Smooth muscle cell (in vitro differentiated cells): ENCODE measurements at regions not wholly inside any gene's neighbourhood (a gene's known extent, or its start where the extent isn't known, plus 50 kb on each side); places are given as distances from the start of the nearest gene placed in this dataset.

ENCODE experiments used
- DNase-seq: peaks from one replicate; lab custom pipeline; 2025; ENCODE audit not compliant: unreplicated experiment; lab: John Stamatoyannopoulos, UW
- H2AFZ ChIP-seq: fragments of 200-600 bp; sonication (generic); 2 replicates; pipeline ENCODE4 v1.6.0; 2016; ENCODE audit warnings: antibody characterized with exemption, low read depth, mild to moderate bottlenecking
- H3F3A ChIP-seq: fragments of 200-600 bp; sonication (generic); 2 replicates; pipeline ENCODE4 v1.6.0; 2017; ENCODE audit warnings: antibody characterized with exemption, low read depth
- H3K27ac ChIP-seq: fragments of 200-600 bp; sonication (generic); 2 replicates; pipeline ENCODE4 v1.5.1; 2016; ENCODE audit warnings: low read depth, mild to moderate bottlenecking
- H3K27me3 ChIP-seq: fragments of 200-600 bp; sonication (generic); 2 replicates; pipeline ENCODE4 v1.6.1; 2016; ENCODE audit warnings: low read depth, mild to moderate bottlenecking
- H3K36me3 ChIP-seq: fragments of 200-600 bp; sonication (generic); 2 replicates; pipeline ENCODE4 v1.5.1; 2016; ENCODE audit warnings: low read depth
- H3K4me1 ChIP-seq: fragments of 200-600 bp; sonication (generic); 2 replicates; pipeline ENCODE4 v1.5.1; 2016; ENCODE audit warnings: low read depth
- H3K4me2 ChIP-seq: fragments of 200-600 bp; sonication (generic); 2 replicates; pipeline ENCODE4 v1.6.0; 2016; ENCODE audit warnings: mild to moderate bottlenecking
- H3K4me3 ChIP-seq: fragments of 200-600 bp; sonication (generic); 2 replicates; pipeline ENCODE4 v1.5.1; 2016; ENCODE audit warnings: mild to moderate bottlenecking
- H3K79me2 ChIP-seq: fragments of 200-600 bp; sonication (generic); 2 replicates; pipeline ENCODE4 v1.6.0; 2016; ENCODE audit warnings: low read depth, mild to moderate bottlenecking
- H3K9ac ChIP-seq: fragments of 200-600 bp; sonication (generic); 2 replicates; pipeline ENCODE4 v1.6.0; 2016; ENCODE audit warnings: low read depth
- H3K9me3 ChIP-seq: fragments of 200-600 bp; sonication (generic); replicated peaks from 2 replicates; pipeline ENCODE4 v1.5.1; 2016; ENCODE audit warnings: low read depth
- H4K20me1 ChIP-seq: fragments of 200-600 bp; sonication (generic); 2 replicates; pipeline ENCODE4 v1.6.0; 2016; ENCODE audit warnings: low read depth
- WGBS: methylation state at CpG from one replicate; pipeline ENCODE4 v1.1.7; 2016; ENCODE audit warnings: low lambda C conversion rate; 5-methylcytosine and 5-hydroxymethylcytosine counted together
- TF ChIP-seq, protein P1 (sequence below): fragments of 200-600 bp; sonication (generic); IDR thresholded peaks from 2 replicates; pipeline ENCODE4 v1.5.1; 2017; ENCODE audit warnings: borderline replicate concordance, mild to moderate bottlenecking, antibody characterized with exemption; ENCODE audit not compliant: insufficient read depth, poor library complexity, severe bottlenecking

- H3K79me2 ChIP-seq = no peaks in the 10 kb centered on the region
- 70% methylated on average over 13 of the region's 13 CpGs for WGBS
- no peaks in the 10 kb centered on the region for H3F3A ChIP-seq
- TF ChIP-seq, protein P1, sequence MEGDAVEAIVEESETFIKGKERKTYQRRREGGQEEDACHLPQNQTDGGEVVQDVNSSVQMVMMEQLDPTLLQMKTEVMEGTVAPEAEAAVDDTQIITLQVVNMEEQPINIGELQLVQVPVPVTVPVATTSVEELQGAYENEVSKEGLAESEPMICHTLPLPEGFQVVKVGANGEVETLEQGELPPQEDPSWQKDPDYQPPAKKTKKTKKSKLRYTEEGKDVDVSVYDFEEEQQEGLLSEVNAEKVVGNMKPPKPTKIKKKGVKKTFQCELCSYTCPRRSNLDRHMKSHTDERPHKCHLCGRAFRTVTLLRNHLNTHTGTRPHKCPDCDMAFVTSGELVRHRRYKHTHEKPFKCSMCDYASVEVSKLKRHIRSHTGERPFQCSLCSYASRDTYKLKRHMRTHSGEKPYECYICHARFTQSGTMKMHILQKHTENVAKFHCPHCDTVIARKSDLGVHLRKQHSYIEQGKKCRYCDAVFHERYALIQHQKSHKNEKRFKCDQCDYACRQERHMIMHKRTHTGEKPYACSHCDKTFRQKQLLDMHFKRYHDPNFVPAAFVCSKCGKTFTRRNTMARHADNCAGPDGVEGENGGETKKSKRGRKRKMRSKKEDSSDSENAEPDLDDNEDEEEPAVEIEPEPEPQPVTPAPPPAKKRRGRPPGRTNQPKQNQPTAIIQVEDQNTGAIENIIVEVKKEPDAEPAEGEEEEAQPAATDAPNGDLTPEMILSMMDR = no peak
- no peak for DNase-seq
- H3K27me3 ChIP-seq = peaks cover 62% of the 10 kb centered on the region
- H4K20me1 ChIP-seq = no peaks in the 10 kb centered on the region
- no peak overlapping the region for H3K27ac ChIP-seq
- peak overlapping the region; percentile 0 for H3K4me2 ChIP-seq
- H3K9me3 ChIP-seq = no peaks in the 10 kb centered on the region
- no peaks in the 10 kb centered on the region for H3K36me3 ChIP-seq
- H3K4me1 ChIP-seq = peaks cover 15% of the 10 kb centered on the region
- H2AFZ ChIP-seq = no peak overlapping the region
- H3K4me3 ChIP-seq = no peak overlapping the region
- no peak overlapping the region for H3K9ac ChIP-seq
Observed at GRCh38 chr18:59835605-59836379, 64.0 kb upstream of the PMAIP1 start.

DNA sequence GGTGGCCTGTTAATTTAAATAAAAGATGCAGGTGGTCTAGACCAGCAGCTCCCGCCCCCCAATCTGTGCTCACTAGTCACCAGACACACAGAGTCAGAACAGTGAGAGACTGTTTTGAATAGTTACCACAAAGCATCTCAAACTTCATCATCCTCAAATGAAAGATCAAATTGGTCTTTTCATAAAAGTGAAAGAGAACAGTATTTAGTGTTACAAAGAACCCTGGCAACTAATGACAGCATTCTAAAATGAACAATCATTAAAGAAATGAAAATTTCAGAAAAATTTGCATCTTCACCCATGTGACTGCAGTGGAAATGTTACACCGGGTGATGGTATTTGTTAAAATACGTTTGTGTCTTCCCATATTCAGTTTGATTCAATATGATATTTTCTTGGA is 65.5 kb upstream of the PMAIP1 start:
- Histone ChIP-seq H3K9ac (no peak overlapping the region), H3K27me3 (peaks cover 59% of the 10 kb centered on the region), H2AFZ (no peak overlapping the region), H3F3A (no peaks in the 10 kb centered on the region), H3K36me3 (no peaks in the 10 kb centered on the region), H3K79me2 (no peaks in the 10 kb centered on the region), H3K9me3 (no peaks in the 10 kb centered on the region), H3K4me2 (no peak overlapping the region), H3K27ac (no peak overlapping the region), H3K4me1 (peaks cover 19% of the 10 kb centered on the region), H3K4me3 (no peak overlapping the region), H4K20me1 (no peaks in the 10 kb centered on the region)
- WGBS = 79% methylated on average over 3 of the region's 3 CpGs
- no peak for DNase-seq
- TF ChIP-seq, protein P1 = no peak

- H3K9ac ChIP-seq = no peak overlapping the region
- TF ChIP-seq, protein P1 = no peak
- no peaks in the 10 kb centered on the region for H4K20me1 ChIP-seq
- no peaks in the 10 kb centered on the region for H3K79me2 ChIP-seq
- DNase-seq = no peak
- H3K4me2 ChIP-seq = no peak overlapping the region
- no peak overlapping the region for H3K4me3 ChIP-seq
- WGBS = 72% methylated on average over 3 of the region's 3 CpGs
- no peaks in the 10 kb centered on the region for H3K36me3 ChIP-seq
- no peak overlapping the region for H2AFZ ChIP-seq
- no peaks in the 10 kb centered on the region for H3K9me3 ChIP-seq
- no peak overlapping the region for H3K27ac ChIP-seq
- H3K4me1 ChIP-seq = peaks cover 19% of the 10 kb centered on the region
- peaks cover 62% of the 10 kb centered on the region for H3K27me3 ChIP-seq
- no peaks in the 10 kb centered on the region for H3F3A ChIP-seq
Observed at GRCh38 chr18:59833785-59834184, 66.0 kb upstream of the PMAIP1 start.

- Histone ChIP-seq H3K27ac (no peak overlapping the region), H3K9me3 (no peaks in the 10 kb centered on the region), H3K79me2 (no peaks in the 10 kb centered on the region), H3K27me3 (peaks cover 52% of the 10 kb centered on the region), H4K20me1 (no peaks in the 10 kb centered on the region), H3K4me3 (no peak overlapping the region), H2AFZ (no peak overlapping the region), H3K36me3 (no peaks in the 10 kb centered on the region), H3K9ac (no peak overlapping the region), H3K4me2 (no peak overlapping the region), H3K4me1 (no peaks in the 10 kb centered on the region), H3F3A (no peaks in the 10 kb centered on the region)
- peak; percentile 9 for DNase-seq
- TF ChIP-seq, protein P1 = peak; percentile 92
- 39% methylated on average over 12 of the region's 12 CpGs for WGBS
Observed at GRCh38 chr18:59823596-59824195, 76.1 kb upstream of the PMAIP1 start.
